ENCODE measurements at regions not wholly inside any gene's neighbourhood (a gene's known extent, or its start where the extent isn't known, plus 50 kb on each side); places are given as distances from the start of the nearest gene placed in this dataset.
"Not testable (repeated sequence)": the region's sequence is repeated elsewhere in the genome, so short reads cannot be mapped to it uniquely, and the experiment has no call there.

DNA sequence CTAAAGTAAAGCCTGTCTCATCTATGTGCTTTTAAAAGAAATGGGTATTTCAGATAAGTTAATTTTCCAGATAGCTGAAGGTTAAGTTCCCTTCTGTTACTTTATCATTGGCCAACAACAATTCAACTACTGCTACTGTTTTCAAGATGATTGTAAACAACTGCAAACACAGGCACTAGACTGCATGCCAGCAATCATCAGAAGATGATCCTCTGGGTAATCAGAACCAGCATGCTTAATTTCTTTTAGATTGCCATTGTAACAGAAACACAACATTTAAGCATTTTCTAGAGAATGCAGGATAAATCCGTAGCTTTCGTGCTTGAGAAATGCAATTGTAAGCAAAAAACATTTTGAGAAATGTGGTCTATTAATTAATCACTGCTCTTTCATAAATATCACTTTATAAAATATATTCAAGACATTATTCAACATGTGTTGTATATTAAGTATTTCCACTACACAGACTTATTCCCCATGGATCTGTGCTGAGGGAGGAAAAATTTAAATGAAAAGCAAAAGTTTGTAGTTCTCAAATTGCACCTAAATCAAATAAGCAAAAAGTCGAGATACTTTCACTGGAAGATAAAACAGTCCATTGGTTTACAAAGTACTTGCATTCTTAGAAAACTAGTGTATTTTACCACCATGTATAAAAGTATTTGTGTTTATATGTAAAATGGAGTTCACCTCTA is 133.7 kb downstream of the ATL2 start:
- H3K4me3 Mint-ChIP-seq = no peak overlapping the region
- POLR2A ChIA-PET = no interaction called here
- H3K36me3 Mint-ChIP-seq (ENCODE audit: low read depth) = no peaks in the 10 kb centered on the region
- no peaks in the 10 kb centered on the region for H3K4me1 Mint-ChIP-seq (ENCODE audit: low read depth)
- CTCF ChIA-PET = interaction anchor here (1.0 kb wide), 1 partner anchor 31 kb away, joined by 3 read pairs; no protein-coding TSS in a partner anchor
- DNase-seq (no peak), ATAC-seq (no peak)
- peaks cover 6% of the 10 kb centered on the region for H3K27me3 Mint-ChIP-seq (ENCODE audit: low read depth)
- H3K27ac Mint-ChIP-seq = no peak overlapping the region
- no peaks in the 10 kb centered on the region for H3K9me3 Mint-ChIP-seq (ENCODE audit: insufficient read depth)

DNA sequence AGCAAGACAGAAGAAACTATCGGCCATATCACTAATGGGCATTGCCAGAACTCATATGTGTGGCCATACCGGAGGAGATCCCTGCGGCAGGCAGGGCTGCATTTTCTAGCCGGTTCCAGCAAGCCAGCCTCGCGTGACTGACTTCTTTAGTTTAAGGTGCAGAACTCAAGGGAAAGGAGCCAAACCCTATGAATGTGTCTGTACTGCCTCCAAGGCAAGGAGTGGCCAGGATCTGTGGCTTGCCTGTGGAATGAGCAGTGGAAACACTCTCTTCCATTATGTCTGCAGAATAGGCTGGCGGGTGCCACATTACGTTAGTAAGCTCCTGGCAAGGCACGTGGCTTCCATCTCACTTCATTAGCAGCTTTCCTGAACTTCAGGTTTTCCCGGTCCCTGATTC is 137.6 kb downstream of the ATL2 start:
- no peaks in the 10 kb centered on the region for H3K36me3 Mint-ChIP-seq (ENCODE audit: low read depth)
- no peak for DNase-seq
- H3K4me3 Mint-ChIP-seq = no peak overlapping the region
- H3K27ac Mint-ChIP-seq = no peak overlapping the region
- ATAC-seq = no peak
- CTCF ChIA-PET = interaction anchor here (0.6 kb wide), 1 partner anchor 131 kb away, joined by 3 read pairs; no protein-coding TSS in a partner anchor
- H3K4me1 Mint-ChIP-seq (ENCODE audit: low read depth) = no peaks in the 10 kb centered on the region
- no peaks in the 10 kb centered on the region for H3K9me3 Mint-ChIP-seq (ENCODE audit: insufficient read depth)
- POLR2A ChIA-PET = no interaction called here
- H3K27me3 Mint-ChIP-seq (ENCODE audit: low read depth) = peaks cover 14% of the 10 kb centered on the region

DNA sequence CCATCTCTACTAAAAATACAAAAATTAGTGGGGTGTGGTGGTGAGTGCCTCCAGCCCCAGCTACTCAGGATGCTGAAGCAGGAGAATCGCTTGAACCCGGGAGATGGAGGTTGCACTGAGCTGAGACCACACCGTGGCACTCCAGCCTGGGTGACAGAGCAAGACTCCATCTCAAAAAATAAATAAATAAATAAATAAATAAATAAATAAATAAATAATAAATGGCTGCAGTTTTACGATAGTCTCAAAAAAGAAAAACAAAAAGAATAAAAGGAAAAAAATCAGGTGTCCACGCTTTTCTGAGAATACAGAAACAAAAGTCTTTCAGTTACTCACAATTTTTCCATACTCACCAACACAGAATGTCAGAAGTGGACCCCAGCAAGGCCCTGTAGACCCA is 138.4 kb downstream of the ATL2 start:
- H3K36me3 Mint-ChIP-seq (ENCODE audit: low read depth); H3K9me3 Mint-ChIP-seq (ENCODE audit: insufficient read depth); POLR2A ChIA-PET; DNase-seq; CTCF ChIA-PET; H3K4me1 Mint-ChIP-seq (ENCODE audit: low read depth); H3K4me3 Mint-ChIP-seq; H3K27ac Mint-ChIP-seq; ATAC-seq: not testable (repeated sequence)
- H3K27me3 Mint-ChIP-seq (ENCODE audit: low read depth) = peaks cover 18% of the 10 kb centered on the region

DNA sequence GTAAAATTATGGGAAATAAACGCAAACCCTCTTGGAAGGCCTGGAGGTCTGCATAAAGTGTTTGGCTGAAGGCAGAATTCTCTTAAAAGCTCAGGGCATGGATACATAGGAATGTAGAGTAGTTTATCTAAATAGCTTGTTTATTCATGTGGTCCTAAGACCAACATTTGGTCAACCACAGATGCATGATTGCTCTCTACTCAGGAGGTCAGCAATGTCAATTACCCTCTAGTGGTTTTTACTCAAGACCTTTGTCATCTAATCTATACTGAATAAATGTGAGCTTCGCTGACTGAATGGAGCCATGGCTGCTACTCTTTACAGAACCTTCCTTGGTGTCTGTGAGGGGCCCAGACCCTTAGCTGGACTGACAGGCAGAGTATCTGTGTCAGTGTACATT is 139.8 kb downstream of the ATL2 start:
- H3K27ac Mint-ChIP-seq = no peak overlapping the region
- H3K9me3 Mint-ChIP-seq (ENCODE audit: insufficient read depth) = no peaks in the 10 kb centered on the region
- ChIA-PET CTCF (interaction anchor here (1.0 kb wide), 1 partner anchor 481 kb away, joined by 3 read pairs; no protein-coding TSS in a partner anchor), POLR2A (interaction anchor here (0.8 kb wide), 1 partner anchor 10 kb away, joined by 3 read pairs; no protein-coding TSS in a partner anchor)
- no peak overlapping the region for H3K4me3 Mint-ChIP-seq
- ATAC-seq = no peak
- no peaks in the 10 kb centered on the region for H3K4me1 Mint-ChIP-seq (ENCODE audit: low read depth)
- no peak for DNase-seq
- peaks cover 23% of the 10 kb centered on the region for H3K27me3 Mint-ChIP-seq (ENCODE audit: low read depth)
- no peaks in the 10 kb centered on the region for H3K36me3 Mint-ChIP-seq (ENCODE audit: low read depth)

DNA sequence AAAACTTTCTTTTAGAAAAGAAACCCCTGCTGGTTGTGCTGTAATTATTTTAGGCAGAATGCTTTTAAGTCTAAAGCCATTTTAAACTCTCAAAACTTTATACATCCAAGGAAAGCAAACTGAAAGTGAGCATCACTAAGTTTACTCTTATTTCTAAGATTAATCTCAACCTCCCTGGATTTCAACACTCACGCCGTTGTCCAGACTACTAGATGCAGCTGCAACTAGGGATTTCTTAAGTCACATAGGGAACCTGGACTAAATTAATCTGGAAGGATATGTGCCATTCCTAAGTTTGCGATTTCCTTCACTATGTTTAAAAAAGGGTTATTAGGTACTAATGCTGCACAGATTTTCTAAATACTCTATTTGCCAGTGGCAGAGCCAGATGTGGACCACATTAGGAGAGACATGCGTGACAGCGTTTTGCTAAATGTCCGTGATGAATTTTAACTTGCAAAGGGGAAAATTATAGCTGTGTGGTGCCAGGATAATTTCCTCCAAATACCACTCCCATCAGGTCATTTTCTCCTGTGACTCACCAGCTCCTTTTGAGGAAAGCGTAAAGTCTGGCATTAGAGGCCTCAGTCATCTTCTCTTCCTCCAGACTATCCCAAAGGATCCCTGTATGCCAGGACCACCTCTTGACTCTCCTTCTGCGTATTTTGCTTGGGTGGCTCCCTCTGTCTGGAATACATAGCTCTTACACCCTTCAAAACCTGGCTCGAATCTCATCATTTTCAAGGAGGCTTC is 143.7 kb downstream of the ATL2 start:
- Mint-ChIP-seq H3K4me3 (no peak overlapping the region), H3K36me3 (ENCODE audit: low read depth) (no peaks in the 10 kb centered on the region), H3K27ac (no peak overlapping the region), H3K27me3 (ENCODE audit: low read depth) (peaks cover 37% of the 10 kb centered on the region), H3K9me3 (ENCODE audit: insufficient read depth) (no peaks in the 10 kb centered on the region), H3K4me1 (ENCODE audit: low read depth) (no peaks in the 10 kb centered on the region)
- POLR2A ChIA-PET = no interaction called here
- DNase-seq (no peak), ATAC-seq (no peak)
- CTCF ChIA-PET = no interaction called here

DNA sequence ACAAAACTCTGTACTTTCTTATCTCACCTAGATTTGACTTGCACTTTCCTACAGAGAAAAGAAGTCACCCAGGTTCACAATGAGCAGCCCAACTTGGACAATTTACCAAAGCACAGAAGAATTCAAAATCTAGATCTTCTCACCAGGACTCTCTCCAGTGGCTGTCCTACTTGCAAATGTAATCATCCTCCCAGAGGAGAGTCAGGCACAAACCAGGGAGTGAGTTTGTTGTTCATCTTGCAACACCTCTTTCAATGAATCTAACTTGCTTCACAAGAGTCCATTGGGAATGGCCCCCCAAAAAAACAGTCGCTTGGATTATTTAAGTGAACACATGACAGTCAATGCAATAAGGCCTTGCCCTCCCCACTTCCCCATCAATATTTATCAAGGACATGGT is 144.6 kb downstream of the ATL2 start:
- no peak for DNase-seq
- no peaks in the 10 kb centered on the region for H3K4me1 Mint-ChIP-seq (ENCODE audit: low read depth)
- H3K27me3 Mint-ChIP-seq (ENCODE audit: low read depth) = peaks cover 40% of the 10 kb centered on the region
- H3K27ac Mint-ChIP-seq = no peak overlapping the region
- ChIA-PET POLR2A (no interaction called here), CTCF (no interaction called here)
- ATAC-seq = no peak
- no peaks in the 10 kb centered on the region for H3K9me3 Mint-ChIP-seq (ENCODE audit: insufficient read depth)
- H3K4me3 Mint-ChIP-seq = no peak overlapping the region
- H3K36me3 Mint-ChIP-seq (ENCODE audit: low read depth) = no peaks in the 10 kb centered on the region

DNA sequence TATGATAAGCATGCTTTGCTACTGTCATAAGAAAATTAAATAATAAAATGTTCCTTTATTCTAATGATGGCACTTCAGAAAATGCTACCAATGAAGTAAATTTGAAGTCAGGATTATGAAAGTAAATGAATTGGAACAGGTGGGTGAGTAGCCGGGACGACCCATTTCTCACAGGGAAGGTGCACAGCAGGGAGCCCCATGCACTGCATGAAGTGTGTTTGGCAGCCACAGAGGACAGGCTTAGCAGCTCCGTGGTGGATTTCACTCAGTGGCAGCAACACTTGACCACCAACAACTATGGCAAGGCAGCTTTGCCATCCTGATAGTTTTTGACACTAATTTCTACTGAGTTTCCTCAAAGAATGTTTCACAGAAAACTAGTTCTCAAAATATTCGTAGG is 146.3 kb downstream of the ATL2 start:
- no peaks in the 10 kb centered on the region for H3K4me1 Mint-ChIP-seq (ENCODE audit: low read depth)
- ChIA-PET POLR2A (no interaction called here), CTCF (interaction anchor here (0.7 to 0.9 kb wide), 2 partner anchors 10 to 11 kb away, joined by 3 to 4 read pairs; no protein-coding TSS in a partner anchor)
- H3K27ac Mint-ChIP-seq = no peak overlapping the region
- H3K36me3 Mint-ChIP-seq (ENCODE audit: low read depth) = no peaks in the 10 kb centered on the region
- no peak for ATAC-seq
- DNase-seq = no peak
- H3K9me3 Mint-ChIP-seq (ENCODE audit: insufficient read depth) = no peaks in the 10 kb centered on the region
- H3K27me3 Mint-ChIP-seq (ENCODE audit: low read depth) = peaks cover 42% of the 10 kb centered on the region
- H3K4me3 Mint-ChIP-seq = no peak overlapping the region

DNA sequence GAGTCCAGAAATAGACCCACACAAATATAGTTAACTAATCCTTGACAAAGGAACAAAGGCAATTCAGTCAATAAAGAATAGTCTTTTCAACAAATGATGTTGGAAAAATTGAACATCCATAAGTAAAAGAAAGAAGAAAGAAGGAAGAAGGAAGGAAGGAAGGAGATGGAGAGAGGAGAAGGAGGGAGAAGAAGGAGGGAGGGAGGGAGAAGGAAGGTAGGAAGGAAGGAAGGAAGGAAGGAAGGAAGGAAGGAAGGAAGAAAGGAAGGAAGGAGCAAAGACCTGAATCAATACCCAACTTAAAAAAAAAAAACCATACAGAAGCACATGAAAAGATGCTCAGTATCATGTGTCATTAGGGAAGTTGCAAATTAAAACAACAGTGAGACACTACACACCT is 148.3 kb downstream of the ATL2 start:
- Mint-ChIP-seq H3K4me1 (ENCODE audit: low read depth) (no peaks in the 10 kb centered on the region), H3K36me3 (ENCODE audit: low read depth) (no peaks in the 10 kb centered on the region), H3K9me3 (ENCODE audit: insufficient read depth) (no peaks in the 10 kb centered on the region), H3K27ac (no peak overlapping the region), H3K27me3 (ENCODE audit: low read depth) (peaks cover 51% of the 10 kb centered on the region), H3K4me3 (no peak overlapping the region)
- DNase-seq (no peak), ATAC-seq (no peak)
- CTCF ChIA-PET = interaction anchor here (0.7 kb wide), 1 partner anchor 940 kb away, joined by 3 read pairs; no protein-coding TSS in a partner anchor
- POLR2A ChIA-PET = no interaction called here

DNA sequence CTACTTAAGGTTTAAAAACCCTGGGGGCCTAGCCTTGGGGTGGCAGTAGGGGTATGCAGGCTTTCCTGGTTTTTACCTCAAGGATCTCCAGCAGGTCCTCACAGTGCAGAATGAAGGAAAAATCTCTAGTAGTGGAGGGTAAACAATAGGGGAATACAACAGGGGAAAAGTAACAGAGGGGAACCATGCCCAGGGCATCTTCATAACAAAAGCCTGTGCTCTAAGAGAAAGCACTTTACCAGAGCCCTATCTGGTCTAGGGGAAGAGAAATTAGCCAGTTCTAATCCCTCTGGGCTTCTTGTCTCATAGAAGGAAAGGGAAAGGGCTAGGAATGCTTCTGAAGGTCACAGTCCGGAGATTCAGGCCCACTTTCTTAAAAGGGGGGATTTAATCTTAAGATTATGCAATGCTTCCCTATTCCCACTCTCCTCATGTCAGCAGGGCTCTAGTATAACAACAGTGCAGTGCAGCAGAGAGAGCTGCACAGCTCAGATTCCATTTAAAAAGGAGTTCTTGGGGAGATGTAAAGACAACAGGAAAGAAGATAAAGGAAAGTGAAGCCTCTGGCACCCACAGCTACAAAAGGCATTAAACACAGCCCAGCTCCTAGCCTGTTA is 149.0 kb upstream of the CYP1B1 start:
- ChIA-PET CTCF (no interaction called here), POLR2A (no interaction called here)
- Mint-ChIP-seq H3K4me3 (no peak overlapping the region), H3K4me1 (ENCODE audit: low read depth) (no peaks in the 10 kb centered on the region), H3K27ac (no peak overlapping the region), H3K36me3 (ENCODE audit: low read depth) (no peaks in the 10 kb centered on the region), H3K27me3 (ENCODE audit: low read depth) (peaks cover 39% of the 10 kb centered on the region), H3K9me3 (ENCODE audit: insufficient read depth) (no peaks in the 10 kb centered on the region)
- ATAC-seq (no peak), DNase-seq (no peak)

DNA sequence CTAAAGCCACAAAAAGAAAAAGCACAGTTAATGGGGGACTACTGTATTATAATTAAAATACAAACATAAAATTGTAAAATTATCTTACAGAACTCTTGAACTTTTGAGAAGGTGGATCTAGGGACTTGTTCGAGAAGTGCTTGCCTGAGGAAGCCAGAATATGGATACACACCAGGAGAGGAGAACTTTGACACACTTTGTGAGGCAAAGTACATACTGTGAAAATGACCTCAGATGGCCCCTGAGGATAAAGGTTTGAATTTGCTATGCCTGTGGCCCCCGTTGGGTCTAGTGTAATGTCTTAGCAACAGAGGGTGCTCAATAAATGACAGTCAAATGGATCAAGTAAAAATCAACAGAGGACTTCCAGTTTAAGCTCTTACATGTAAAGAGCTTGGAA is 148.2 kb upstream of the CYP1B1 start:
- ATAC-seq (no peak), DNase-seq (no peak)
- Mint-ChIP-seq H3K4me3 (no peak overlapping the region), H3K27ac (no peak overlapping the region), H3K27me3 (ENCODE audit: low read depth) (peaks cover 37% of the 10 kb centered on the region), H3K9me3 (ENCODE audit: insufficient read depth) (no peaks in the 10 kb centered on the region), H3K4me1 (ENCODE audit: low read depth) (no peaks in the 10 kb centered on the region), H3K36me3 (ENCODE audit: low read depth) (no peaks in the 10 kb centered on the region)
- ChIA-PET CTCF (no interaction called here), POLR2A (no interaction called here)

DNA sequence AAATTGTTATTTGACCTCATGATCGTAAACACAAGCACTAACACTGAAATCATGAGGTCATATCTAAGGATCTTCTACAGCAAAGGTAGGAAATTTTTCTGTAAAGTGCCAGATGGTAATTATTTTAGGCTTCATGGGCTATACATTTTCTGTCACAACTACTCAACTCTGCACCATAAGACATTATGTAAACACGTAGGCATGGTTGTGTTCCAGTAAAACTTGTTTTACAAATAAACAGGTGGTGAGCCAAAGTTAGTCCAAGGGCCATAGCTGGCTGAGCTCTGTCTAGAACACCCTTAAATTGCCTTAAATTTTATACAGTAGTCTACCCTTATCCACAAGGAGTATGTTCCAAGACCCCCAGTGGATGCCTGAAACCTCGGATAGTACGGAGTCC is 147.3 kb upstream of the CYP1B1 start:
- no peak overlapping the region for H3K27ac Mint-ChIP-seq
- no peak for DNase-seq
- CTCF ChIA-PET = no interaction called here
- H3K4me1 Mint-ChIP-seq (ENCODE audit: low read depth) = no peaks in the 10 kb centered on the region
- no peaks in the 10 kb centered on the region for H3K9me3 Mint-ChIP-seq (ENCODE audit: insufficient read depth)
- peaks cover 37% of the 10 kb centered on the region for H3K27me3 Mint-ChIP-seq (ENCODE audit: low read depth)
- no peaks in the 10 kb centered on the region for H3K36me3 Mint-ChIP-seq (ENCODE audit: low read depth)
- no peak overlapping the region for H3K4me3 Mint-ChIP-seq
- no peak for ATAC-seq
- POLR2A ChIA-PET = no interaction called here

DNA sequence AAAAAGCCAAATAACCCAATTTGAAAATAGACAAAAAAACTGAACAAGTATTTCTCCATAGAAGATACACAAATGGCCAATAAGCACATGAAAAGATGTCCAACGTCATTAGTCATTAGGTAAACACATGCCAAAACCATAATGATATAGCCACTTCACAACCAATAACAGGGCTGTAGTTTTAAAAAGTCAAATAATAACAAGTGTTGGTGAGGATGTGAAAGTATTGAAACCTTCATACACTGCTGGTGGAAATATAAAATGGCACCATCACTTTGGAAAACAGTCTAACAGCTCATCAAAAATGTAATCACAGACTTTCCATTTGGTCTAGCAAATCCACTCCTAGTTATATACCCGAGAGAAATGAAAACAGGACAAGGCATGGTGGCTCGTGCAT is 144.2 kb upstream of the CYP1B1 start:
- Mint-ChIP-seq H3K27ac (no peak overlapping the region), H3K27me3 (ENCODE audit: low read depth) (peaks cover 24% of the 10 kb centered on the region), H3K4me3 (no peak overlapping the region), H3K4me1 (ENCODE audit: low read depth) (no peaks in the 10 kb centered on the region), H3K9me3 (ENCODE audit: insufficient read depth) (no peaks in the 10 kb centered on the region), H3K36me3 (ENCODE audit: low read depth) (no peaks in the 10 kb centered on the region)
- CTCF ChIA-PET = interaction anchor here (0.9 kb wide), 1 partner anchor 10 kb away, joined by 3 read pairs; no protein-coding TSS in a partner anchor
- ATAC-seq (no peak), DNase-seq (no peak)
- POLR2A ChIA-PET = no interaction called here

All from activated CD8-positive, alpha-beta T cell treated with anti-CD3 and anti-CD28 coated beads, Interleukin-2, amount 10 ng/mL, durations not matched to agents 7 days and 5 days (primary cell).